HG02938 (cell line): ENCODE measurements at regions not wholly inside any gene's neighbourhood (a gene's known extent, or its start where the extent isn't known, plus 50 kb on each side); places are given as distances from the start of the nearest gene placed in this dataset.
A peak's percentile ranks its signal among the peaks of the same experiment; 100 is the strongest.

Experiments used
- ATAC-seq: cut with Tn5 transposase; IDR thresholded peaks from one replicate; pipeline ENCODE4 v1.9.1; 2021; ENCODE audit warnings: mild to moderate bottlenecking, moderate library complexity; ENCODE audit not compliant: unreplicated experiment

- ATAC-seq = no peak
Observed at GRCh38 chr2:187922846-187923245, 368.6 kb upstream of the TFPI start.

- no peak for ATAC-seq
Observed at GRCh38 chr2:187924293-187924692, 367.4 kb upstream of the GULP1 start.

GRCh38 chr2:187934236-187934635 lies 357.4 kb upstream of the GULP1 start:
- ATAC-seq = no peak

- ATAC-seq = no peak
Observed at GRCh38 chr2:187934692-187935091, 357.0 kb upstream of the GULP1 start.

GRCh38 chr2:187935126-187935525 lies 356.5 kb upstream of the GULP1 start:
- ATAC-seq = no peak

GRCh38 chr2:187936228-187936627 lies 355.4 kb upstream of the GULP1 start:
- ATAC-seq = no peak

- no peak for ATAC-seq
Observed at GRCh38 chr2:187939180-187939579, 352.5 kb upstream of the GULP1 start.

GRCh38 chr2:187942876-187943275 lies 348.8 kb upstream of the GULP1 start:
- no peak for ATAC-seq

GRCh38 chr2:187943772-187944369 lies 347.8 kb upstream of the GULP1 start:
- ATAC-seq = no peak

- no peak for ATAC-seq
Observed at GRCh38 chr2:187949859-187950258, 341.8 kb upstream of the GULP1 start.

- no peak for ATAC-seq
Observed at GRCh38 chr2:187951470-187952218, 340.0 kb upstream of the GULP1 start.

- ATAC-seq = no peak
Observed at GRCh38 chr2:187956906-187957534, 334.7 kb upstream of the GULP1 start.

- ATAC-seq = no peak
Observed at GRCh38 chr2:187959821-187960220, 331.9 kb upstream of the GULP1 start.

GRCh38 chr2:187962538-187962937 lies 329.1 kb upstream of the GULP1 start:
- ATAC-seq = no peak

GRCh38 chr2:187964746-187965145 lies 326.9 kb upstream of the GULP1 start:
- no peak for ATAC-seq

- no peak for ATAC-seq
Observed at GRCh38 chr2:187966924-187967323, 324.8 kb upstream of the GULP1 start.

- ATAC-seq = no peak
Observed at GRCh38 chr2:187971893-187972292, 319.8 kb upstream of the GULP1 start.

GRCh38 chr2:187976259-187976985 lies 315.3 kb upstream of the GULP1 start:
- ATAC-seq = no peak

- ATAC-seq = no peak
Observed at GRCh38 chr2:187976986-187977333, 314.7 kb upstream of the GULP1 start.

- ATAC-seq = no peak
Observed at GRCh38 chr2:187978356-187978755, 313.3 kb upstream of the GULP1 start.

- ATAC-seq = peak; percentile 94
Observed at GRCh38 chr2:187982668-187983067, 309.0 kb upstream of the GULP1 start.

- no peak for ATAC-seq
Observed at GRCh38 chr2:187985195-187985594, 306.5 kb upstream of the GULP1 start.
